ENCODE measurements at regions not wholly inside any gene's neighbourhood (a gene's known extent, or its start where the extent isn't known, plus 50 kb on each side); places are given as distances from the start of the nearest gene placed in this dataset.
A peak's percentile ranks its signal among the peaks of the same experiment; 100 is the strongest.
"Not testable (repeated sequence)": the region's sequence is repeated elsewhere in the genome, so short reads cannot be mapped to it uniquely, and the experiment has no call there.

GRCh38 chr1:184840596-184840995, 85.9 kb upstream of the EDEM3 start:
- Histone ChIP-seq H3K4me3 (ENCODE audit: low read depth, low read length) (no peak overlapping the region), H3K36me3 (ENCODE audit: control insufficient read depth, insufficient read depth, low read length) (no peaks in the 10 kb centered on the region), H3K27me3 (ENCODE audit: control insufficient read depth, insufficient read depth, low read length) (no peaks in the 10 kb centered on the region)
- POLR2A ChIA-PET: interaction anchor here (1.1 kb wide), 1 partner anchor 20 kb away, joined by 3 read pairs; no protein-coding TSS in a partner anchor
- no peak for DNase-seq (ENCODE audit: low read depth)
- CTCF ChIA-PET: interaction anchor here (0.8 kb wide), 1 partner anchor 241 kb away, joined by 4 read pairs; no protein-coding TSS in a partner anchor
- TF ChIP-seq, protein P1, sequence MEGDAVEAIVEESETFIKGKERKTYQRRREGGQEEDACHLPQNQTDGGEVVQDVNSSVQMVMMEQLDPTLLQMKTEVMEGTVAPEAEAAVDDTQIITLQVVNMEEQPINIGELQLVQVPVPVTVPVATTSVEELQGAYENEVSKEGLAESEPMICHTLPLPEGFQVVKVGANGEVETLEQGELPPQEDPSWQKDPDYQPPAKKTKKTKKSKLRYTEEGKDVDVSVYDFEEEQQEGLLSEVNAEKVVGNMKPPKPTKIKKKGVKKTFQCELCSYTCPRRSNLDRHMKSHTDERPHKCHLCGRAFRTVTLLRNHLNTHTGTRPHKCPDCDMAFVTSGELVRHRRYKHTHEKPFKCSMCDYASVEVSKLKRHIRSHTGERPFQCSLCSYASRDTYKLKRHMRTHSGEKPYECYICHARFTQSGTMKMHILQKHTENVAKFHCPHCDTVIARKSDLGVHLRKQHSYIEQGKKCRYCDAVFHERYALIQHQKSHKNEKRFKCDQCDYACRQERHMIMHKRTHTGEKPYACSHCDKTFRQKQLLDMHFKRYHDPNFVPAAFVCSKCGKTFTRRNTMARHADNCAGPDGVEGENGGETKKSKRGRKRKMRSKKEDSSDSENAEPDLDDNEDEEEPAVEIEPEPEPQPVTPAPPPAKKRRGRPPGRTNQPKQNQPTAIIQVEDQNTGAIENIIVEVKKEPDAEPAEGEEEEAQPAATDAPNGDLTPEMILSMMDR (IDR thresholded peaks at IDR 0.05; ENCODE audit: insufficient read depth, low read depth, low read length): no peak

DNA sequence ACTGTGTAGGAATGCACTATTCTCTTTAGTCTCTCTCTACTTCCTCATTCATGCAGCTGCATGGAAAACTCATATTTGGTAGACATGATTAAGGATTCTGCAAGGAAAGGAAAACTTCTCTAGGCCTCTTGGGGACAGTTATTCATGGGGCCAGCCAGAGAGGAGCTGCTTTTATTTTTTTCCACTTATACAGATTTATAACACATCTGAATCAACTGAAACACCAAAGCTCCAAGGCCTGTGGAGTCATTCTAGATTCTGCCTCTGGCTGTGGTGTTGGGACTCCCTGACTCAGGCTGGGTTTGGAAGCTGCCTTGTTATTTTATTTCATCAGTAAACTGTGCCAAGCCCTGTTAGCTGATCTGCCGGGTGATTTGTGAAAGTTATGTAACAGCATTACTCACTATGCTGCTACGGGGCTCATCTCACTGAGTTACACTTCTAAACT, 83.9 kb upstream of the EDEM3 start:
- Histone ChIP-seq H3K27me3 (ENCODE audit: control insufficient read depth, insufficient read depth, low read length) (no peaks in the 10 kb centered on the region), H3K4me3 (ENCODE audit: low read depth, low read length) (no peak overlapping the region), H3K36me3 (ENCODE audit: control insufficient read depth, insufficient read depth, low read length) (no peaks in the 10 kb centered on the region)
- CTCF ChIA-PET: interaction anchor here (1.1 to 1.8 kb wide), 2 partner anchors 29 to 33 kb away, joined by 3 to 4 read pairs; no protein-coding TSS in a partner anchor
- DNase-seq (ENCODE audit: low read depth): peak; percentile 95
- TF ChIP-seq, protein P1 (IDR thresholded peaks at IDR 0.05; ENCODE audit: insufficient read depth, low read depth, low read length): 0 out of 2 replicates have a peak, but pooled peaks have one; percentile 2
- POLR2A ChIA-PET: interaction anchor here (0.6 kb wide), 1 partner anchor 462 kb away, joined by 3 read pairs; no protein-coding TSS in a partner anchor

DNA sequence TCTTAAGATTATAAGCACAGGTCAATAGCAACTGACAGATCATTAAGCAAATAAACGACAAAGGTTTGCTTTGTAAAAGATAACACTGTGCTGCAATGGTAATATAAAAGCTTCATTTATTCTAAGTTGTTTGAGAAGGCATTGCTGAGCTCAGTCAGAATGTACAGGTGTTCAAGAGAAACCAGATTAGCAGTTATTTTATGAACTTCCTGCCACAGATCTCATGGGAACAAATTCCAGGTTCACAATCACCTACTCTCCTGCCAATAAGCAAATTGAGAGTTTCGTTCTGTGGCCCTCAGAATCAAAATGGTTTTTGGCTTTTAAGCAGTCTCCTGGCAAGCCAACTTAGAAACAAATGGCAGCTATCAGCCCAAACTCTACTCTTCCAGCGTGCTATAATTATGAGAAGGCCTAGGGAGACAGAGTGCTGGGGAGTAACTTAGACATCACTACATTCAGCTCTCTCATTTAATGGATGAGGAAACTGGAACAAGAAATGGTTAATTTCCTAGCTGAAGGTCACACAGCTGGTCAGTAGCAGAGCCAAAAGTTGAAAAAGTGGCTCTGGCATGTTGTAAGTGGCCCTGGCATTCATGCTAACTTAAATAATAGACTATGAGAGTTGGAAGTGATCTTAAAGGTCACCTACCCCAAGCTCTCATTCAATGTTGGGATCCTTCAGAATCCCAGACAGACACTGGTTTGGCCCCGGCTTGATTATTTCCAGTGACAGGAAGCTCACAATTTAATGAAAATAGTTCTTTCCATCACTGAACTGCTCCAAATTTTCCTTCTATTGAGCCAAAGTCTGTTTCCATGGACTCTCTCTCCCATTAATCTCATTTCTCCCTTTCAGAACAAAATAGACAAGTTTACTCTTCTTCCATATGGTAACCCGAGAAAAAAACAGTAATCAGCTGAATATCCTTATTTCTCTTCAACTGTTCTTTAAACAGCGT, 82.6 kb upstream of the EDEM3 start:
- POLR2A ChIA-PET: no interaction called here
- CTCF ChIA-PET: interaction anchor here (1.2 to 1.8 kb wide), 2 partner anchors 28 to 145 kb away, joined by 3 to 4 read pairs; no protein-coding TSS in a partner anchor

GRCh38 chr1:184836141-184836540, 81.5 kb upstream of the EDEM3 start:
- no peak for DNase-seq (ENCODE audit: low read depth)
- ChIA-PET CTCF (no interaction called here), POLR2A (no interaction called here)
- Histone ChIP-seq H3K4me3 (ENCODE audit: low read depth, low read length) (no peak overlapping the region), H3K36me3 (ENCODE audit: control insufficient read depth, insufficient read depth, low read length) (no peaks in the 10 kb centered on the region), H3K27me3 (ENCODE audit: control insufficient read depth, insufficient read depth, low read length) (no peaks in the 10 kb centered on the region)
- TF ChIP-seq, protein P1 (IDR thresholded peaks at IDR 0.05; ENCODE audit: insufficient read depth, low read depth, low read length): no peak

More for the DNA sequence above, 82.6 kb upstream of the EDEM3 start:
- DNase-seq (ENCODE audit: low read depth): no peak
- Histone ChIP-seq H3K4me3 (ENCODE audit: low read depth, low read length) (no peak overlapping the region), H3K36me3 (ENCODE audit: control insufficient read depth, insufficient read depth, low read length) (no peaks in the 10 kb centered on the region), H3K27me3 (ENCODE audit: control insufficient read depth, insufficient read depth, low read length) (no peaks in the 10 kb centered on the region)
- TF ChIP-seq, protein P1 (IDR thresholded peaks at IDR 0.05; ENCODE audit: insufficient read depth, low read depth, low read length): no peak

GRCh38 chr1:184833994-184834393, 79.3 kb upstream of the EDEM3 start:
- DNase-seq (ENCODE audit: low read depth); CTCF ChIA-PET; H3K4me3 ChIP-seq (ENCODE audit: low read depth, low read length); H3K27me3 ChIP-seq (ENCODE audit: control insufficient read depth, insufficient read depth, low read length); H3K36me3 ChIP-seq (ENCODE audit: control insufficient read depth, insufficient read depth, low read length); POLR2A ChIA-PET: not testable (repeated sequence)
